Testis (tissue), 2 donors: ENCODE measurements at regions not wholly inside any gene's neighbourhood (a gene's known extent, or its start where the extent isn't known, plus 50 kb on each side); places are given as distances from the start of the nearest gene placed in this dataset.

ENCODE experiments used
- CTCF ChIP-seq, 3 experiments: fragments of 450-650 bp in 2 of 3; fragments of 200-600 bp in 1 of 3; sonication (generic) in 1 of 3; IDR thresholded peaks; one replicate each; pipeline ENCODE4 v1.5.1; 2016 to 2019; ENCODE audit warnings: antibody characterized with exemption in 3 of 3, mild to moderate bottlenecking in 2 of 3, moderate library complexity in 1 of 3
- POLR2A ChIP-seq: fragments of 450-650 bp; IDR thresholded peaks from one replicate; pipeline ENCODE4 v1.6.1; 2017; ENCODE audit warnings: antibody characterized with exemption, mild to moderate bottlenecking, moderate library complexity

GRCh38 chr11:119571311-119571710 lies 148.3 kb upstream of the THY1 start:
- TF ChIP-seq CTCF (IDR thresholded peaks at IDR 0.05) (no peak), POLR2A (no peak)
